Astrocyte (in vitro differentiated cells and primary cell): ENCODE measurements at regions not wholly inside any gene's neighbourhood (a gene's known extent, or its start where the extent isn't known, plus 50 kb on each side); places are given as distances from the start of the nearest gene placed in this dataset.
A peak's percentile ranks its signal among the peaks of the same experiment; 100 is the strongest.

Experiments used
- DNase-seq: peaks from one replicate; pipeline ENCODE4 v3.0.0-alpha.2; 2010; ENCODE audit warnings: low read depth
- FAIRE-seq: peaks from 2 replicates; lab custom pipeline; 2011; peaks lifted over from hg19 to GRCh38; lab: Jason Lieb, UNC
- H2AFZ ChIP-seq: 2 replicates; pipeline ENCODE4 v1.6.0; 2012; ENCODE audit warnings: low read depth, low read length, inconsistent platforms
- H3K27ac ChIP-seq: 2 replicates; pipeline ENCODE4 v1.5.1; 2011; ENCODE audit warnings: low read depth, low read length, inconsistent platforms
- H3K27me3 ChIP-seq: 2 replicates; pipeline ENCODE4 v1.6.0; 2011; ENCODE audit warnings: low read length, inconsistent platforms; ENCODE audit not compliant: insufficient read depth
- H3K36me3 ChIP-seq: 2 replicates; pipeline ENCODE4 v1.5.1; 2011; ENCODE audit warnings: low read length, inconsistent platforms; ENCODE audit not compliant: insufficient read depth
- H3K4me1 ChIP-seq: 2 replicates; pipeline ENCODE4 v1.5.1; 2011; ENCODE audit warnings: low read length, inconsistent platforms; ENCODE audit not compliant: insufficient read depth
- H3K4me2 ChIP-seq: 2 replicates; pipeline ENCODE4 v1.6.0; 2012; ENCODE audit warnings: low read length, inconsistent platforms
- H3K4me3 ChIP-seq: 2 replicates; pipeline ENCODE4 v1.5.1; 2011; ENCODE audit warnings: low read depth, mild to moderate bottlenecking, low read length, inconsistent platforms; ENCODE audit not compliant: insufficient read depth
- H3K79me2 ChIP-seq: 2 replicates; pipeline ENCODE4 v1.6.0; 2012; ENCODE audit warnings: mild to moderate bottlenecking, low read length, inconsistent platforms; ENCODE audit not compliant: insufficient read depth
- H3K9ac ChIP-seq: 2 replicates; pipeline ENCODE4 v1.6.0; 2012; ENCODE audit warnings: mild to moderate bottlenecking, low read length, inconsistent platforms
- H3K9me3 ChIP-seq: 2 replicates; pipeline ENCODE4 v1.5.1; 2012; ENCODE audit warnings: low read depth, mild to moderate bottlenecking, low read length, inconsistent platforms; ENCODE audit not compliant: insufficient read depth
- H4K20me1 ChIP-seq: 2 replicates; pipeline ENCODE4 v1.6.0; 2012; ENCODE audit warnings: low read length, inconsistent platforms; ENCODE audit not compliant: insufficient read depth
- H3K27ac Mint-ChIP-seq: one replicate; pipeline ENCODE4 v1.8.0; 2021; ENCODE audit warnings: mild to moderate bottlenecking, mixed read lengths; ENCODE audit not compliant: unreplicated experiment
- H3K27me3 Mint-ChIP-seq: one replicate; pipeline ENCODE4 v1.8.0; 2021; ENCODE audit warnings: low read depth, mixed read lengths; ENCODE audit not compliant: unreplicated experiment
- H3K36me3 Mint-ChIP-seq: one replicate; pipeline ENCODE4 v1.8.0; 2021; ENCODE audit warnings: low read depth, mixed read lengths; ENCODE audit not compliant: unreplicated experiment
- H3K4me1 Mint-ChIP-seq: one replicate; pipeline ENCODE4 v1.8.0; 2021; ENCODE audit warnings: low read depth, mixed read lengths; ENCODE audit not compliant: unreplicated experiment
- H3K4me3 Mint-ChIP-seq: one replicate; pipeline ENCODE4 v1.8.0; 2021; ENCODE audit warnings: mild to moderate bottlenecking, moderate library complexity, mixed read lengths; ENCODE audit not compliant: unreplicated experiment
- H3K9me3 Mint-ChIP-seq: one replicate; pipeline ENCODE4 v1.8.0; 2021; ENCODE audit warnings: mild to moderate bottlenecking, mixed read lengths; ENCODE audit not compliant: unreplicated experiment
- EZH2 ChIP-seq: IDR thresholded peaks from 2 replicates; pipeline ENCODE4 v1.6.1; 2012; ENCODE audit warnings: mild to moderate bottlenecking, low read length, inconsistent platforms; ENCODE audit not compliant: insufficient read depth
- TF ChIP-seq, protein P1 (sequence below): IDR thresholded peaks from 2 replicates; pipeline ENCODE4 v1.5.1; 2011; ENCODE audit warnings: low read depth, mild to moderate bottlenecking, inconsistent platforms, low read length, moderate library complexity; ENCODE audit not compliant: insufficient read depth

DNA sequence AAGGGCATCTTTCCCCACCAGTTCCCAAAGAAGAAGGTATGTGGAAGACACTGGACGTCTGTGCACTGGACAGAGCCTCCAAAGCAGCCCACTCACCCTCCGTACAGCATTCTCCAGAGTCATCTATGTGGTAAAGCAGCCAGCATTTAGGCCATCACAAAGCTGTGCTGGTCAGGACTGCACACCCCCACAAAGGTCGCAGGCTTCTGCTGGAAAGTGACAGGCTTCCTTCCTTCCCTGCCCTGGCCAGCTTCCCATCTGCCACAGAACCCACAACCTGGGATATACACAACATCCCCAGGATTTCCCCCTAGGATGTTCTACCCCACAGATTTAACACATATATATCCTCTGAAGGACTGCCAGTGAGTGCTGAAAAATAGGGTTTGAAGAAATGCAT, 64.6 kb upstream of the GALNT15 start:
- H4K20me1 ChIP-seq = no peaks in the 10 kb centered on the region
- TF ChIP-seq, protein P1, sequence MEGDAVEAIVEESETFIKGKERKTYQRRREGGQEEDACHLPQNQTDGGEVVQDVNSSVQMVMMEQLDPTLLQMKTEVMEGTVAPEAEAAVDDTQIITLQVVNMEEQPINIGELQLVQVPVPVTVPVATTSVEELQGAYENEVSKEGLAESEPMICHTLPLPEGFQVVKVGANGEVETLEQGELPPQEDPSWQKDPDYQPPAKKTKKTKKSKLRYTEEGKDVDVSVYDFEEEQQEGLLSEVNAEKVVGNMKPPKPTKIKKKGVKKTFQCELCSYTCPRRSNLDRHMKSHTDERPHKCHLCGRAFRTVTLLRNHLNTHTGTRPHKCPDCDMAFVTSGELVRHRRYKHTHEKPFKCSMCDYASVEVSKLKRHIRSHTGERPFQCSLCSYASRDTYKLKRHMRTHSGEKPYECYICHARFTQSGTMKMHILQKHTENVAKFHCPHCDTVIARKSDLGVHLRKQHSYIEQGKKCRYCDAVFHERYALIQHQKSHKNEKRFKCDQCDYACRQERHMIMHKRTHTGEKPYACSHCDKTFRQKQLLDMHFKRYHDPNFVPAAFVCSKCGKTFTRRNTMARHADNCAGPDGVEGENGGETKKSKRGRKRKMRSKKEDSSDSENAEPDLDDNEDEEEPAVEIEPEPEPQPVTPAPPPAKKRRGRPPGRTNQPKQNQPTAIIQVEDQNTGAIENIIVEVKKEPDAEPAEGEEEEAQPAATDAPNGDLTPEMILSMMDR = no peak
- TF ChIP-seq EZH2 = no peak
- H3K4me3 Mint-ChIP-seq = no peak overlapping the region
- H3K9me3 ChIP-seq = no peaks in the 10 kb centered on the region
- no peaks in the 10 kb centered on the region for H3K27me3 Mint-ChIP-seq
- no peak for DNase-seq
- H3K4me1 Mint-ChIP-seq = peaks cover 22% of the 10 kb centered on the region
- H3K4me1 ChIP-seq = peaks cover 15% of the 10 kb centered on the region
- no peak overlapping the region for H3K4me2 ChIP-seq
- no peak overlapping the region for H3K27ac Mint-ChIP-seq
- H3K4me3 ChIP-seq = no peak overlapping the region
- H3K36me3 ChIP-seq = no peaks in the 10 kb centered on the region
- no peak overlapping the region for H2AFZ ChIP-seq
- H3K9ac ChIP-seq = no peak overlapping the region
- H3K27me3 ChIP-seq = no peaks in the 10 kb centered on the region
- H3K36me3 Mint-ChIP-seq = peaks cover 2% of the 10 kb centered on the region
- no peak for FAIRE-seq
- peaks cover 10% of the 10 kb centered on the region for H3K9me3 Mint-ChIP-seq
- no peak overlapping the region for H3K27ac ChIP-seq
- no peaks in the 10 kb centered on the region for H3K79me2 ChIP-seq

DNA sequence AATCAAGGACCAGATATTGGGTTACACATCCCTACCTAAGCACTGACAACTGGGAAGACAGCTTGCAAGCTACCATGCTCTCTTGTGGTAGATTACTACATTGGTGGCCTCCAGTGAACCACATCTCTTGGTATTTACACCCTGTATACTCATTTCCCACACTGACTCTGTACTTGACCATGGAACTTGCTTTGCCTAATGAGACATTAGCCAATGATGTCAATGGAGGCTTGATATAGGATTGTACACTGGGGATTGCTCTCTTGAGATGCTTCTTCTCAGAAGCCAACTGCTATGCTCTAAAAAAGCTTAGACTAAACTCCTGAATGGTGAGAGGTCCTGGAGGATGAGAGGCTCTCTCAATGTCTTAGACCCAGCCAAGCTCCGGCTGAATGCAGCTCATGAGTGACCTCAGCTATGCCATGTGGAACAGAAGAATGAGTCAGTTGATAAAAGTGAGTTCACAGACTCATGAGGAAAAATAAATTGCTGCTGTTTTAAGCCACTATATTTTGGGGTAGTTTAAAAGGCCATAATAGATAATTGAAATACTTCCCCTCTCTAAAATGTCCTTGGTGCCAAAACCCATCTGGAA, 61.5 kb upstream of the GALNT15 start:
- H2AFZ ChIP-seq = no peak overlapping the region
- peaks cover 15% of the 10 kb centered on the region for H3K4me1 ChIP-seq
- no peaks in the 10 kb centered on the region for H4K20me1 ChIP-seq
- no peak overlapping the region for H3K4me3 Mint-ChIP-seq
- no peaks in the 10 kb centered on the region for H3K79me2 ChIP-seq
- peaks cover 10% of the 10 kb centered on the region for H3K9me3 Mint-ChIP-seq
- H3K4me1 Mint-ChIP-seq = peaks cover 19% of the 10 kb centered on the region
- no peaks in the 10 kb centered on the region for H3K27me3 ChIP-seq
- no peaks in the 10 kb centered on the region for H3K27me3 Mint-ChIP-seq
- TF ChIP-seq, protein P1 = no peak
- no peak for TF ChIP-seq EZH2
- DNase-seq (peak; percentile 86), FAIRE-seq (peak; percentile 37)
- peak overlapping the region; percentile 27 for H3K4me2 ChIP-seq
- no peaks in the 10 kb centered on the region for H3K36me3 ChIP-seq
- peak overlapping the region; percentile 62 for H3K27ac Mint-ChIP-seq
- peaks cover 2% of the 10 kb centered on the region for H3K36me3 Mint-ChIP-seq
- no peaks in the 10 kb centered on the region for H3K9me3 ChIP-seq
- peak overlapping the region; percentile 80 for H3K27ac ChIP-seq
- H3K9ac ChIP-seq = peak overlapping the region; percentile 49
- H3K4me3 ChIP-seq = no peak overlapping the region

DNA sequence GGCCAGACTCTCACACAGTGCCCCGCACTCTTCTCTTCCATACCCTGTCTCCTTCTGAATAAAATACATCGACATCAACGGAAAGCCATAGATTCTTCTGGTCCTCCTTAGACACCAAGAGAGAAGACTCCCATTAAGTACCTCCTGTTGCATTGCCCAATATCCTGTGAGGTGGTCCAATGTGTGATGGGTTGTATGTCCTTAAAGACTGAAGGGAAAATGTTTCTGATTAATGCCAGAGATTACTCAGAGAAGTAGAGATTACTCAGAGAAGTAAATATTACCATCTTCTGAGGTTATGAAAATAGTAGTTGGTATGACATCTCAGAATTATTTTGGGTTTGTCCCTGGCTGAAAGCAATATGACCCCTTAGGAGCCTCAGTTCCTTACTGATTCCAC, 60.8 kb upstream of the GALNT15 start:
- no peaks in the 10 kb centered on the region for H3K27me3 ChIP-seq
- H3K4me2 ChIP-seq = peak overlapping the region; percentile 27
- no peaks in the 10 kb centered on the region for H4K20me1 ChIP-seq
- DNase-seq = peak; percentile 71
- H3K9me3 ChIP-seq = no peaks in the 10 kb centered on the region
- H3K36me3 ChIP-seq = no peaks in the 10 kb centered on the region
- Mint-ChIP-seq H3K36me3 (peaks cover 2% of the 10 kb centered on the region), H3K27ac (peak overlapping the region; percentile 10), H3K4me1 (peaks cover 19% of the 10 kb centered on the region), H3K27me3 (no peaks in the 10 kb centered on the region), H3K9me3 (peaks cover 10% of the 10 kb centered on the region), H3K4me3 (no peak overlapping the region)
- no peaks in the 10 kb centered on the region for H3K79me2 ChIP-seq
- no peak for TF ChIP-seq EZH2
- TF ChIP-seq, protein P1 = no peak
- peaks cover 15% of the 10 kb centered on the region for H3K4me1 ChIP-seq
- peak overlapping the region; percentile 5 for H2AFZ ChIP-seq
- H3K9ac ChIP-seq = peak overlapping the region; percentile 49
- H3K27ac ChIP-seq = peak overlapping the region; percentile 80
- FAIRE-seq = peak; percentile 17
- H3K4me3 ChIP-seq = no peak overlapping the region
